H1 (cell line): ENCODE measurements at regions not wholly inside any gene's neighbourhood (a gene's known extent, or its start where the extent isn't known, plus 50 kb on each side); places are given as distances from the start of the nearest gene placed in this dataset.

Source experiments
- EZH2 ChIP-seq: fragments of 200-600 bp; sonication (generic); IDR thresholded peaks from 2 replicates; pipeline ENCODE4 v1.7.1; 2012; ENCODE audit warnings: low read depth, mild to moderate bottlenecking, moderate library complexity, low read length, inconsistent platforms; ENCODE audit not compliant: severe bottlenecking
- POLR2A ChIP-seq, 2 experiments: IDR thresholded peaks; 1 replicate in 1 of 2; 2 replicates in 1 of 2; pipeline ENCODE4 v1.6.1; 2011; ENCODE audit warnings: low read depth in 2 of 2, low read length in 2 of 2, mild to moderate bottlenecking in 2 of 2; ENCODE audit errors: control extremely low read depth in 1 of 2
- RAD21 ChIP-seq, 2 experiments: IDR thresholded peaks in 1 of 2; conservative IDR thresholded peaks in 1 of 2; 2 replicates each; pipeline ENCODE4 v1.6.1; 2011; ENCODE audit warnings: low read depth in 2 of 2, low read length in 2 of 2, improper control_type of control experiment in 1 of 2, inconsistent platforms in 1 of 2, mild to moderate bottlenecking in 1 of 2, moderate library complexity in 1 of 2
- RNF2 ChIP-seq: fragments of 200-900, 300-1000 bp; sonication (generic); IDR thresholded peaks from 2 replicates; pipeline ENCODE4 v1.7.1; 2016; ENCODE audit warnings: borderline replicate concordance, low read depth, mild to moderate bottlenecking, antibody characterized with exemption, low read length; ENCODE audit not compliant: poor library complexity, severe bottlenecking; ENCODE audit errors: missing control alignments
- SRF ChIP-seq: IDR thresholded peaks from 2 replicates; pipeline ENCODE4 v1.6.1; 2011; ENCODE audit warnings: mild to moderate bottlenecking, low read depth, low read length, moderate library complexity
- TF ChIP-seq, protein P1 (sequence below), 3 experiments: IDR thresholded peaks; 1 replicate in 2 of 3; 2 replicates in 1 of 3; pipeline versions ENCODE4 v1.5.1 to v1.6.1; 2011; ENCODE audit warnings: low read length in 3 of 3, mild to moderate bottlenecking in 3 of 3, inconsistent platforms in 2 of 3, low read depth in 1 of 3, moderate library complexity in 1 of 3; ENCODE audit not compliant: insufficient read depth in 1 of 3; ENCODE audit errors: control extremely low read depth in 1 of 3
- TF ChIP-seq, protein P2 (sequence below): IDR thresholded peaks from 2 replicates; pipeline ENCODE4 v1.6.1; 2012; ENCODE audit warnings: low read length, inconsistent platforms

DNA sequence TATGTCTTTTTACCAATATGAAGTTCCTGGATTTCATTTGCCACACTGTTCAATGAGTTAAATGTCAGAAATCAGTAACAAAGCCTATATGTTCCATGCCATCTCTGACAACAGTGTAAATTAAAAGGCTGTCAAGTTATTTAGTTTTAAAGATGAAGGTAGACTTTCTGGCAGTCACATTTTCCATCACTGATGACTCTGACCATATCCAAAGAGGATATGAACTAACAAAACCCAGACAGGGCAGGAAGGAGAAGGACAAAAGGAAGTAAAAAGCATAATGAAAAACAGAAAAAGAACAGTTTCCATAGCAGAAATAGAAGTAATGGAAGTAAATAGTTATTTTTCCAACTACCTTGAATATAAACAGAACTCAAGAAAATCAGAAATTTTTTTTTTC is 242.3 kb downstream of the UBE3D start:
- TF ChIP-seq POLR2A (IDR thresholded peaks at IDR 0.05; ENCODE audit: control extremely low read depth in 1 of 2, low read depth in 2 of 2, low read length in 2 of 2), result no peak
- TF ChIP-seq SRF, result no peak
- TF ChIP-seq, protein P1, sequence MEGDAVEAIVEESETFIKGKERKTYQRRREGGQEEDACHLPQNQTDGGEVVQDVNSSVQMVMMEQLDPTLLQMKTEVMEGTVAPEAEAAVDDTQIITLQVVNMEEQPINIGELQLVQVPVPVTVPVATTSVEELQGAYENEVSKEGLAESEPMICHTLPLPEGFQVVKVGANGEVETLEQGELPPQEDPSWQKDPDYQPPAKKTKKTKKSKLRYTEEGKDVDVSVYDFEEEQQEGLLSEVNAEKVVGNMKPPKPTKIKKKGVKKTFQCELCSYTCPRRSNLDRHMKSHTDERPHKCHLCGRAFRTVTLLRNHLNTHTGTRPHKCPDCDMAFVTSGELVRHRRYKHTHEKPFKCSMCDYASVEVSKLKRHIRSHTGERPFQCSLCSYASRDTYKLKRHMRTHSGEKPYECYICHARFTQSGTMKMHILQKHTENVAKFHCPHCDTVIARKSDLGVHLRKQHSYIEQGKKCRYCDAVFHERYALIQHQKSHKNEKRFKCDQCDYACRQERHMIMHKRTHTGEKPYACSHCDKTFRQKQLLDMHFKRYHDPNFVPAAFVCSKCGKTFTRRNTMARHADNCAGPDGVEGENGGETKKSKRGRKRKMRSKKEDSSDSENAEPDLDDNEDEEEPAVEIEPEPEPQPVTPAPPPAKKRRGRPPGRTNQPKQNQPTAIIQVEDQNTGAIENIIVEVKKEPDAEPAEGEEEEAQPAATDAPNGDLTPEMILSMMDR (IDR thresholded peaks at IDR 0.05; ENCODE audit: control extremely low read depth in 1 of 3, insufficient read depth in 1 of 3, low read depth in 1 of 3, low read length in 3 of 3), result no peak
- TF ChIP-seq, protein P2, sequence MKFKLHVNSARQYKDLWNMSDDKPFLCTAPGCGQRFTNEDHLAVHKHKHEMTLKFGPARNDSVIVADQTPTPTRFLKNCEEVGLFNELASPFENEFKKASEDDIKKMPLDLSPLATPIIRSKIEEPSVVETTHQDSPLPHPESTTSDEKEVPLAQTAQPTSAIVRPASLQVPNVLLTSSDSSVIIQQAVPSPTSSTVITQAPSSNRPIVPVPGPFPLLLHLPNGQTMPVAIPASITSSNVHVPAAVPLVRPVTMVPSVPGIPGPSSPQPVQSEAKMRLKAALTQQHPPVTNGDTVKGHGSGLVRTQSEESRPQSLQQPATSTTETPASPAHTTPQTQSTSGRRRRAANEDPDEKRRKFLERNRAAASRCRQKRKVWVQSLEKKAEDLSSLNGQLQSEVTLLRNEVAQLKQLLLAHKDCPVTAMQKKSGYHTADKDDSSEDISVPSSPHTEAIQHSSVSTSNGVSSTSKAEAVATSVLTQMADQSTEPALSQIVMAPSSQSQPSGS, result no peak
- TF ChIP-seq RAD21 (IDR thresholded peaks at IDR 0.05 in 1 of 2, conservative IDR thresholded peaks at IDR 0.05 in 1 of 2; ENCODE audit: low read depth in 2 of 2, low read length in 2 of 2), result no peak
- TF ChIP-seq RNF2, result no peak
- no peak for TF ChIP-seq EZH2
